GM20431 (cell line): ENCODE measurements at regions not wholly inside any gene's neighbourhood (a gene's known extent, or its start where the extent isn't known, plus 50 kb on each side); places are given as distances from the start of the nearest gene placed in this dataset.

Experiments
- in situ Hi-C: fragments of 300-500 bp; cut with MseI, MboI; formaldehyde crosslinking; loops from one replicate; pipeline ENCODE4 v1.15.0; 2020; ENCODE audit warnings: low sequenced_read_pairs; ENCODE audit not compliant: unreplicated experiment

- in situ Hi-C loops = no loop called here
Observed at GRCh38 chr13:65472336-65472735, 1757.8 kb downstream of the PCDH9 start.

- in situ Hi-C loops = no loop called here
Observed at GRCh38 chr13:65470781-65471180, 1759.4 kb downstream of the PCDH9 start.

- in situ Hi-C loops = no loop called here
Observed at GRCh38 chr13:65468628-65469027, 1761.5 kb downstream of the PCDH9 start.

- in situ Hi-C loops = no loop called here
Observed at GRCh38 chr13:65461590-65461989, 1768.5 kb downstream of the PCDH9 start.

- in situ Hi-C loops = no loop called here
Observed at GRCh38 chr13:65460136-65460535, 1770.0 kb downstream of the PCDH9 start.

- in situ Hi-C loops = no loop called here
Observed at GRCh38 chr13:65456150-65456912, 1773.8 kb downstream of the PCDH9 start.

GRCh38 chr13:65454403-65454802 lies 1775.7 kb downstream of the PCDH9 start:
- in situ Hi-C loops = no loop called here

- in situ Hi-C loops = no loop called here
Observed at GRCh38 chr13:65453982-65454381, 1776.2 kb downstream of the PCDH9 start.

- in situ Hi-C loops = no loop called here
Observed at GRCh38 chr13:65445340-65445739, 1784.8 kb downstream of the PCDH9 start.

- in situ Hi-C loops = no loop called here
Observed at GRCh38 chr13:65435590-65435989, 1794.5 kb downstream of the PCDH9 start.

- in situ Hi-C loops = no loop called here
Observed at GRCh38 chr13:65417953-65418352, 1812.2 kb downstream of the PCDH9 start.

- in situ Hi-C loops = no loop called here
Observed at GRCh38 chr13:65416784-65417183, 1813.4 kb downstream of the PCDH9 start.

GRCh38 chr13:65414187-65414586 lies 1815.9 kb downstream of the PCDH9 start:
- in situ Hi-C loops = no loop called here

- in situ Hi-C loops = no loop called here
Observed at GRCh38 chr13:65411521-65411920, 1818.6 kb downstream of the PCDH9 start.

- in situ Hi-C loops = no loop called here
Observed at GRCh38 chr13:65410791-65411190, 1819.3 kb downstream of the PCDH9 start.

- in situ Hi-C loops = no loop called here
Observed at GRCh38 chr13:65401315-65401714, 1828.8 kb downstream of the PCDH9 start.

- in situ Hi-C loops = no loop called here
Observed at GRCh38 chr13:65400702-65401101, 1829.4 kb downstream of the PCDH9 start.

GRCh38 chr13:65387743-65388347 lies 1842.3 kb downstream of the PCDH9 start:
- in situ Hi-C loops = no loop called here

GRCh38 chr13:65378943-65379519 lies 1851.1 kb downstream of the PCDH9 start:
- in situ Hi-C loops = no loop called here

- in situ Hi-C loops = no loop called here
Observed at GRCh38 chr13:65378484-65378883, 1851.7 kb downstream of the PCDH9 start.

GRCh38 chr13:65368832-65369231 lies 1861.3 kb downstream of the PCDH9 start:
- in situ Hi-C loops = no loop called here
